Mammary epithelial cell (primary cell): ENCODE measurements at regions not wholly inside any gene's neighbourhood (a gene's known extent, or its start where the extent isn't known, plus 50 kb on each side); places are given as distances from the start of the nearest gene placed in this dataset.
A peak's percentile ranks its signal among the peaks of the same experiment; 100 is the strongest.

Experiments used
- EZH2 ChIP-seq: IDR thresholded peaks from 2 replicates; pipeline ENCODE4 v1.6.1; 2012; ENCODE audit warnings: low read length, inconsistent platforms, borderline replicate concordance
- TF ChIP-seq, protein P1 (sequence below), 2 donors: IDR thresholded peaks in 1 of 2; conservative IDR thresholded peaks in 1 of 2; 2 replicates each; pipeline ENCODE4 v1.5.1; 2011 to 2012; ENCODE audit warnings: inconsistent platforms in 2 of 2, low read length in 2 of 2, mild to moderate bottlenecking in 2 of 2, control low read depth in 1 of 2, low read depth in 1 of 2; ENCODE audit not compliant: insufficient read depth in 1 of 2; ENCODE audit errors: extremely low read depth in 1 of 2

- TF ChIP-seq, protein P1, sequence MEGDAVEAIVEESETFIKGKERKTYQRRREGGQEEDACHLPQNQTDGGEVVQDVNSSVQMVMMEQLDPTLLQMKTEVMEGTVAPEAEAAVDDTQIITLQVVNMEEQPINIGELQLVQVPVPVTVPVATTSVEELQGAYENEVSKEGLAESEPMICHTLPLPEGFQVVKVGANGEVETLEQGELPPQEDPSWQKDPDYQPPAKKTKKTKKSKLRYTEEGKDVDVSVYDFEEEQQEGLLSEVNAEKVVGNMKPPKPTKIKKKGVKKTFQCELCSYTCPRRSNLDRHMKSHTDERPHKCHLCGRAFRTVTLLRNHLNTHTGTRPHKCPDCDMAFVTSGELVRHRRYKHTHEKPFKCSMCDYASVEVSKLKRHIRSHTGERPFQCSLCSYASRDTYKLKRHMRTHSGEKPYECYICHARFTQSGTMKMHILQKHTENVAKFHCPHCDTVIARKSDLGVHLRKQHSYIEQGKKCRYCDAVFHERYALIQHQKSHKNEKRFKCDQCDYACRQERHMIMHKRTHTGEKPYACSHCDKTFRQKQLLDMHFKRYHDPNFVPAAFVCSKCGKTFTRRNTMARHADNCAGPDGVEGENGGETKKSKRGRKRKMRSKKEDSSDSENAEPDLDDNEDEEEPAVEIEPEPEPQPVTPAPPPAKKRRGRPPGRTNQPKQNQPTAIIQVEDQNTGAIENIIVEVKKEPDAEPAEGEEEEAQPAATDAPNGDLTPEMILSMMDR (conservative IDR thresholded peaks at IDR 0.05 in 1 of 2, IDR thresholded peaks at IDR 0.05 in 1 of 2; ENCODE audit: extremely low read depth in 1 of 2, insufficient read depth in 1 of 2, low read depth in 1 of 2, low read length in 2 of 2), result peak; percentile 18 to 53
- TF ChIP-seq EZH2, result no peak
Observed at GRCh38 chr3:102741105-102741504, 306.3 kb downstream of the ZPLD1 start.
